CD4-positive, alpha-beta T cell treated with Interleukin-12 subunit alpha and Interleukin-12 subunit beta, for 1 hour (primary cell): ENCODE measurements at regions not wholly inside any gene's neighbourhood (a gene's known extent, or its start where the extent isn't known, plus 50 kb on each side); places are given as distances from the start of the nearest gene placed in this dataset.

Experiments used
- DNase-seq: peaks from one replicate; pipeline ENCODE4 v3.0.0-alpha.2; 2020

DNA sequence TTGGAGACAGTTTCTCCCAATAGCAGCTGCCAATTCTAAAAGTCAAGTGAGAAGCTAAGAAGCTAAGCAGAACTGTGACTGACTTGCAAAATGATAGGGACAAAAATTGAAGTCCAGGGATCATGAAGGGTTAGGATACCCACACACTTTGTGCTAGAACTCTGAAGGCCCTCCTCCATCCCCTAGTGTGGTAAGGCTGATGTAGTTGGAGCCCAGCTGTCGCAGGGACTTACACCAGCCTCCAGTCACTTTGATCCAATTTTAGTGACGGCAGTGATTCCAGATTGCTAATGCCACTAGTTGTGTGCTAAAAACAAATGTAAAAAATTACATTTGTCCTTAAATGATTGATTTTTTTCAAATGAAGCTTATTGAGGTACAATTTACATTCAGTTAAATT is 742.7 kb upstream of the ZNF608 start:
- no peak for DNase-seq

DNA sequence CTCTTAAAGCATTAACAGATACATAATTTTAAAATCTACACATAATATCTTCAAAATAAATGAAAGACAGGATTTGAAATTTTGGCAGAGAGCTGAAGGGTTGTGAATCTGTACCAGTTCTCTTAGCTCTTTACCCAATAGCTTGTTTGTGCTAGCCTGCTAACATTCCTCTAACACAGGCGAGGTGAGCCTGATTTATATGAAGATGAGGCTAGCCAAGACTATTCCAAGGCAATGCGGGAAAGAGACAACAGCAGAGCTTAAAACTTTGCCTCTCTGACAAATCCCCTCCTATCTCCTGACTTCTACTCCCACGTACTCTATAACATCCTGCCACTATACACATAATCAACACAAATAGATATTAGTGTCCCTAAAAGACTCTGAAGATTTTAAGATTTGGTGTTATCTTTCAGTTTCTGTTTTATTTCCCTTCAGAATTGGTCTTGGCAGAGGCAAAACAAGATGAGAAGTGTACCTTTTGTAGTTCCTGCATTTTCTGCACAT is 745.6 kb upstream of the ZNF608 start:
- no peak for DNase-seq

DNA sequence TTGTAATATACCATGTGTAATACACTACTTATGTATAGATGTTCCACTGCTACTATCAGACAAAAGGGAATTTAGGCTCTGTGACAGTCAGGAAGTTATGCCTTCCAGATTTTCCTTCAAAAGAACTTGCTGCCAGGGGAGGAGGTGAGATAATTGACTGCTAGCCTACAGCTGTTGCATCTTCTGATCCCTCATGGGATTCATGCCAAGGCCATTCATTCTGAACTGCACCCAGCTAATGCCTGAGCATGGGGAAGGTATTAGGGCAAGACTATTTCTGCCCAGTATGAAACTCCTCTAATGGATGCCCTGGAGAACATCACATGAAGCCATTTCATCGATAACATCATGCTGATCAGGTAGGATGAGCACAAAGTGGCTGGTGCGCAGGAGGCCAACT is 746.5 kb upstream of the ZNF608 start:
- DNase-seq = no peak

DNA sequence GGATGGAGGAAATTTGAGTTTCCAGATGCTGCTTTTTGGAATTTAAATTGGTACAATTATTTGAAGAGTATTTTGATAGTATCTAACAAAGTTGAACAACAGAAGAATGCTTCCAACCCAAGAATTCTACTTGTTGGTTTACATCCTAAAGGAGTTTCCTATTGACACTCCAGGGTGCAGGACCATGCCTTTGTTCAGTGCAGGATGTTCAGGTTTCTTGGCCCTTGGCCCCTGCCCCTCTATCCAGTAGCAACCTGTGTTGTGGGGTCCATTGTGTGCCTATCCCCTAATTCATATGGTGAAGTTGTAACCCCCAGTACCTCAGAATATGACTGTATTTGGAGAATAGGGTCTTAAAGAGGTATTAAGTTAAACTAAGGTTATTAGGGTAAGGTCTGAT is 750.0 kb upstream of the ZNF608 start:
- no peak for DNase-seq

DNA sequence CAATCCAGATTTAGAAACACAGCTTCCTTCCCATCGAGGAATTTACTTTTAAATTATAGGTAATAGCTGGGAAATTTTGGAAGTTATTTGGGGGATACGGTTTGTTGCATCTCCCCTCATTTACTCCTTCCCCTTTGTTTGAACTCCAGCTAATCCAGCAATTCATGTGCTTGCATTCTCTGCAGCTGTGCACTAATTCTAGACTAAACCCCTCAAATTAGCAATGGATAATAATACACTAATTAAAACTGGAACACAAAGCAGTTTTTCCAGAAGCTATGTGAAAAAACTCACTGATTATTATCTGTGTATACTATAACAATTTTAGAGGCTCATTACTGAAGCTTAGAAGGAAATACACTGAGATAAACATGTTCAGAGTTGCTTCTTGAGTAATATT is 751.2 kb upstream of the ZNF608 start:
- no peak for DNase-seq

DNA sequence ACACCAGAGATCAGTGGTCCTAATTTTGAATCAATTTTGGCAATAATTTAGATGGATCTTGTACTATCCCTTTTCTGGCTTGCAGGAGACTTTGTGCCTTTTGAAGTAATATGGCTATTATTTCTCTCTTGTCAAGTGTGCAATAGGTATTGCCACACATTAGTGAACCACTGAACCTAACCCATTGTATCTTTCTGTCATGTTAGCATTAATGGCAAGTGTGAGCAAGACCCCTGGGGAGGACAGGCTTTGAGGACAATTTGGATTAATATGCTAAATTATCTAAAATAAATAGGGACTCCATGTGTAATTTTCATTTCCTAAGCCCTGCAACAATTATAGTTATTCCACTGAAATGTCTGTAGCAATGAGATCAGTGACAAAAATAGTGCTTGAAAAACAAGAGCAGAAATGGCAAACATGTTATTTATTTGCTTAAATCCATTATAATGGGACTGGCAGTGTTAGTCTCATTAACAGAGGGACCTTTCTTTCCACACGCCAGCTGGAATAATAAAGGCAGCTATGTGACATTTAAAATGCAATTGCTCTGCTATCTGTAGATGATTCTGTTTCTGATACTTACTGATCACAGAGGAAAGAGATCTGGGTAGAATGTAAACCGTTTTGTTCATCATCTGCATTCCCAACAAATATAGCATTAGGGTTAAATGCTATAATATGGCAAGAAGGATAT is 753.3 kb upstream of the ZNF608 start:
- no peak for DNase-seq

DNA sequence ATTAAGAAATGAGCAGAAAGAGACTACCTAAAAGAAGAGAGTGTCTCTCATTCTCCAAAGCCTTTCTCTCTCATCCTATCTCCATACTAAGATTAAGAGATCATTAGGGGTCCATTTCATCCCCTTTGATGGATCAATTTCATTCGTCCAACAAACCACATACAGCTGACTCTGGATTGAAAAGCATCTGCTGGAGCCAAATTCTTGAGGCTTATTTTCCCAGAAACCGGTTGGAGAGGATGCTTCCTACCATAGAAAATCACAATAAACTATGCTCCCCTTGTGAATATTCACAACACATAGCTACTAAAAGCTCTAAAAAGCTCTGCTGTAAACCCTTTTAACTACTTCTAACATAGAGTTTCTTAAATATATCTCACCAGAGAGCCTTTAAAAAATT is 755.0 kb upstream of the ZNF608 start:
- DNase-seq = no peak

DNA sequence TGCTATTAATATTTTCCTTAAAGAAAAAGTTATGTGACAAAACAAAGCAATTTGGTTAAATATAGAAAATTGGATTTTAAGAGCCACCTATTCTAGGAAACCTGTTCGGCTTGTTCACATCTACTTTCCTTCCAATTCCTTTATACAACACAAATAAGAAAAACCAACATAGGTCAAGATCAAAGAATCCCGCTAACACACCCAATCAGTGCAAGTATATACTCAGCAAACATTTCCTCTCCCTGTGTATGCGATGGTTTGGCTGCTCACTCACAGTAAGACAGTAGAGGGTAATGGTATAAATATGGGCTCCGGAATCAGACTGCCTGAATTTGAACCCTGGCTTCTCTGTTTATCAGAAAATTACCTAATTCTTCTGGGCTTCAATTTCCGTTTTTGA is 757.5 kb upstream of the ZNF608 start:
- no peak for DNase-seq

DNA sequence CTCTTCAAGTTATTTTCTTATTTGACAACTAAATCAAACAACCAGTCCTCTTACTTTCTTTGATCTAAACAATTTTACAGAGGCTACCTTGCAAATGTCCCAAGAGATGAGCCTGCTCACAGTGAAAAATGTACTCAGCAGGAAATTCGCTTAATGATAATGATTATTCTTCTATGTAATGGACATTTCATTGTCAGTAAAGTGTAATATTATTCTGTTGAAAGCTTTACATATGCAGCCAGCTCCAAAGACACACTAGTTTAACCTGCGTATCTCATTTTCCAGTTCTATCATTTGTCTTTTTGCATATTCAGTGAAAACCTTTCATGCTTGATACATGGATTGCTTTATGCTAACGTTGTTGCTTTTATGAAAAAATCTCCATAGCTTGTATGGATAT is 758.7 kb upstream of the ZNF608 start:
- DNase-seq = no peak

DNA sequence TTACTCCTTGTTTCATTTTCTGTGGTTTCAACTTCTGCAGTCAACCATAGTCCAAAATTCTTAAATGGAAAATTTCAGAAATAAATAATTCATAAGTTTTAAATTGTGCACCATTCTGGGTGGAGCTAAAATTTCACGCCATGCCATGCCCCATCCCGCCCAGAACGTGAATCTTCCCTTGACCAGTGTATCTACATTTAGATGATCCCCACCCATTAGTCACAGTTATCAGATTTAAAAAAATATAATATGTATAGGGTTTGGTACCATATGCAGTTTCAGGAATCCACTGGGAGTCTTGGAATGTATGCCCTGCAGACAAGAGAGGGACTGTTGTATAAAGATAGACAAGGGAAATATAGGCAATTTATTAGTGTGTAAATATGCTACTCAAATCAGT is 759.7 kb upstream of the ZNF608 start:
- DNase-seq = no peak

DNA sequence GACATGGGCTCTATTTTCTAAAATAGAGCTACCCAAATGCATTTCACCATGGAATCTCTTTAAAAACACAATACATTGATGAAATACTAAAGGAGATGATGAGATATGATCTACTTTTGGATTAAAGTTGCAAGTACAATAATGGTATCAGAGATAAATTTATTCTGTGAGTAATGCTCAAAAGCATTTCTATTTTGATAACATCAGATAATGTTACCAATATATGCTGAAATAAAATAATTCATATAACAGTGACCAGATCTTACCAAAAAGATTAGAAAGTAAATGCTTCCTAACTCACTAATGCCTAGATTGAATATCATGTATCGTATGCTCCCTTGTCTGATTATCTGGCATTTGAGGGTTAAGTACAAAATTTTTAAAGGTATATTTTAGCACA is 761.8 kb upstream of the ZNF608 start:
- no peak for DNase-seq

DNA sequence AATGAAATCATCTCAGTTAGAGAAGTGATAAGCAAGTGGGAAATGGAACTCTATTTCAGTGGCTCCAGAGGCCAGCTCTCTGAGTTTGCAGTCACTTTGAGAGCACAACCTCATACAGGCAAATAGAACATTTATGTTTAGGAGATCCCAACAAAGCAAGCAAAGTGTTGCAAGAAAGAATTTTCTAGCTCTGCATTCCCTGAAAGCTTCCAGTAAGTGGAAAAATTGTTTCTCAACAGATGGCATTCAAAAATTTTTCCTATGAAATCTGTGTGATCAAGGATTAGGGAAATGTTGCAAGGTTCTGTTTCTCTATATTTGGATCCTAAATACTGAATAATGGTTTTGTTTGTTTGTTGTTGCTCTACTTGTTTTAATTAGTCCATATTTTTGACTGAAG is 764.2 kb upstream of the ZNF608 start:
- DNase-seq = no peak

DNA sequence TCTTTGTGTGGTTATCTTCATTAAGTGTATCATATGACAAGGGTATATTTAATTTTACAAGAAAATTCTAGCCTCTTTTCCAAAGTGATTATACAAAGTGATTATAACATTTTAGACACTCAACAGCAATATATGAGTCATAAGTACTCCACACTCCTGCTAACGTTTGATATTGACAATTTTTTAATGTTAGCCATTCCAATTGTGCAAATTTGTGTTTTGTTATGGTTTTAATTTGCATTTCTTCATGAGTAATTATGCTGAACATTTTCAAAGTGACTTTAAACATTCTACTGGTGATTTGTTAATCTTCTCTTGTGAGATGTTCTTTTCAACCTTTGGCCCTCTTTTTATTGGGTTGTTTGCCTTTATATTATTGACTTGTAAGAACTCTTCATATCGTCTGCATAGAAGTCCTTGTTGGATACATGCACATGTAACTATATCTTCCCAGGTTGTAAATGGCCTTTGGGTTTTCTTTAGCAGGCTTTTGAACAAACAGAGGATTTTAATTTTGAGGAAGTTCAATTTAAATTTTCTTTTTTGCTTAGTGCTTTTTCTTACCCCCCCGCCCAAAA is 771.6 kb upstream of the ZNF608 start:
- DNase-seq = no peak

DNA sequence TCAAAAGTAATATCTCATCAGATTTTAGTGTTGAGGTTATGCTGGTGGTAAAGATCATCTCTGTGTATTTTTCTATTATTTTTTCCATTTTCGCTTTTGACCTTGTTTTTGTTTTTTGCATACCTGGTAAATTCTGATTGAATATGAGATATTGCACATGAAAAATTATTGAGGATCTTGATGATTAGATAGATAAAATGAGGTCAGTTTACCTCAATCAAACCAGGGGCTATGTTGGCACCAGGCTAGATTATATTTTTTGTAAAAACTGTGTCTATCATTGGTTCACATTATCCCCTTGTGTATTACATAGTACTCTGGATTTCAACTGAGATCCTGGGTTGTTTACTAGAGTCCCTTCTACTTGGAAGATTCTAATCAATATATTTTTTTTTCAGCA is 774.9 kb upstream of the ZNF608 start:
- no peak for DNase-seq

DNA sequence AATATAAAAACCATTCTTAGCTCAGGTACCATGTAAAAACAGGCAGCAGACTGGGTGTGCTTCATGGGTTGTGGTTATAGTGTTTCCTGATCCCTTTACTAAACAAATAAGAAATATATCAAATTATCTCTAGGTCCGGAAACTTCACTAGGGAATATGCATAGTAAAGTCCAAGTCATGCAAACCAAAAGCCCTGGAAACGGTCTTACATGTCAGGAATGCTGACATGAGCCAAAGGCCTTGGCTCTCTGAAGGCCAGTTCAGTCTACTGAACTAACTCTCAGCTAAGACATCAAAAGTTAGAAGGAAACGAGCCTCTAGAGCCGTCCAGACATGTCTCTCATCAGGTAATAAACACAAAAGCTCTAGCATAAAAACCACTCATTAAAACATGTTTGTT is 778.9 kb upstream of the ZNF608 start:
- DNase-seq = no peak

DNA sequence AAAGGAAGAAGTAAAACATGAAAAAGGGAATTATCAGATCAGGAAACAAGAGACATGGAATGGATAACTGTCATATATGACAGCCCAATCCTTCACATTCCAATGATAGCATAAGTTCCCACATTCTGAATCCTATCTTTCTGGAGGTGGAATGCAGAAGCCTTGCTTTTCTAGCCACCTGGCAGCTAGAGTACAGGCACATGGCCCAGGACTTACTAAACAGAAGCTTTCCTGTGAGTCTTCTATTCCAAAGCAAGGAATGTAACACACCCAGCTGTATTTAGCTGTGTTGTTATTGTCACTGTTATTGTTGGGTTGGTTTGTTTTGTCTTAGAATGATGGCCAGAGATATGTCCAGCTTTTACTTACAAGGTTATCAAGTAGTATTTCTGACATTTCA is 780.5 kb upstream of the ZNF608 start:
- no peak for DNase-seq

DNA sequence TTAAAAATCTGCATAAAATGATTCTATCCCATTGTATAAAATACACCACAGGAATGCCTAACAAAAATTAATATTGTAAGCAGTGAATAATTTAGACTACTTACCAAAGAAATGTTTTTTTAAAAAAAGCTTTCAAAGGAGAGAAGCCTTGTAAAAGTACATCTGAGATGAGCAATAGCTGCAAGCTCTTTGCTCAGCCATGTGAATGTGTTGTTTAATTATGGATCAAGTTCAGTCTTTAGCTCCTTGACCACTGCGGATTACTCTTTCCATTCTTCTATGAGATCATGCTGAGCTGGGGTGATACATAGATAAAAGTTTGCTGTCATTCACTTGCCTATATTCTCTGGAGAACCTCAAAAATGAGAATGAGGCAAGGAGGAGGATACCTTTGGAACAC is 782.4 kb upstream of the ZNF608 start:
- no peak for DNase-seq

DNA sequence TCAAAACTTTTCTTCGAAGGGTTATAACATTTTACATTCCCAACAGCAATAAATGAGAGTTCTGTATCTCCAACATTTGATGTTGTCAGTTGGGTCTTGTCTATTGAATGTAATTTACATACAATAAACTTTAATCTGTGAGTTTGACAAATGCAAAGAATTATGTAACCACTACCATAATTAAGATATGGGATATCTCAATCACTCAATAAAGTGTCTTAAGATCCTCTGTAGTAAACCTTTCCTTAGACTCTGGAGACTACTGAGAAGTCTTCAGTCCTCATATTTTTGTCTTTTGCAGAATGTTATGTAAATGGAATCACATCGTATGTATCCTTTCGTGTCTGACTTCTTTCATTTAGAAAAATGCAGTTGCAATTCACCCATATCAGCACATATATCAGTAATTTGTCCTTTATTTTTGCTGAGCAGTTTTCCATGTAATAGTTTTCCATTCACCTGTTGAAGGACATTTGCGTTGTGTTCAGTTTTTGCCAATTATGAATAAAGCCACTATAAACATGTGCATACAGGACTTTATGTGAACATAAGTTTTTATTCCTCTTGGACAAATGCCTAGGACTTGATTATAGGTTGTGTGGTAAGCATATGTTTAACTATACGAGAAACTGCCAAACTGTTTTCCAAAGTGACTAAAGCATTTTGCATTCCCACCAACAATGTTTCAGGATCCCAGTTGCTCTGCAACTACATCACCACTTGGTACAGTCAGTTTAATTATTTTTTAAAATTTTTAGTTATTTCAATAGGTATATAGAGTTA is 784.6 kb upstream of the ZNF608 start:
- no peak for DNase-seq

DNA sequence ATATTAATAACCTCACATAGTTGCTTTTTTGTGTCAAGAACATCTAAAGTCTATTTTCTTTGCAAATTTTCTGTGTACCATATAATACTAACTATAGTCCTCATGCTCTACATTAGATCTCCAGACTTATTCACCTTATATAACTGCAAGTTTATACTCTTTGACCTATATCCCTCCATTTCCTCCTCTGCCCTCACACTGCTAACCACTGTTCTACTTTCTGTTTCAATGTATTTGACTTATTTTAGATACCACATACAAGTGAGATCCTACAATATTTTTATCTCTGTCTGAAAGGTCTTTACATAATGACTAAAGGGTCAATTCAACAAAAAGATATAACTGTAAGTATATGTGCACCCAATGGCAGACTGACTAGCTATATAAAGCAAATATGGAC is 789.7 kb upstream of the ZNF608 start:
- DNase-seq = no peak

DNA sequence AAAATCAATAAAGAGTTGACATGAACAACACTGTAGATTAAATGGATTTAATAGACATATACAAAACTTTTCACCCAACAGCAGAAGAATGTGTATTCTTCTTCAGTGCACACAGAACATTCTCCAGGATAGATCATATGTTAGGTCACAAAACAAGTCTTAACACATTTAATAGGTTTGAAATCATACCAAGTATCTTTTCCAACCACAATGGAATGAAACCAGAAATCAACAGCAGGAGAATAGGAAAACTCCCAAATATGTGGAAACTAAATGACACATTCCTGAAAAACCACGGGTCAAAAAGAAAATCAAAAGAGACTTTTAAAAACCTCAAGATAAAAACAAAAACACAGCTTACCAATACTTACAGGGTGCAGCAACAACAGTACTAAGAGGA is 790.1 kb upstream of the ZNF608 start:
- DNase-seq = no peak

DNA sequence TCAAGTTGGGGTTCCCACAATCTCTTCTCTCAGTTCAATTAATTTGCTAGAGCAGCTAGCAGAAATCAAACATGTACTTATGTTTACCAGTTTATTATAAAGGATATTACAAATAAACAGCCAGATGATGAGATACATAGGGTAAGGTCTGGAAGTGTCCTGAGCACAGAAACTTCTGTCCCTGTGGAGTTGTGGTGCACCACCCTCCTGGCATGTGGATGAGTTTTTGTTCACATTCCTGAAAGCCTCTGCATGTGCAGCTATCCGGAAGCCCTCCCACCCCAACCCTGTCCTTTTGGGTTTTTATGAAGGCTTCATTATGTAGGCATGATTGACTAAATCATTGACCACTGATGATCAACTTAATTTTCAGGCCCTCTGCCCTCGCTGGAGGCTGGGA is 791.2 kb upstream of the ZNF608 start:
- no peak for DNase-seq

DNA sequence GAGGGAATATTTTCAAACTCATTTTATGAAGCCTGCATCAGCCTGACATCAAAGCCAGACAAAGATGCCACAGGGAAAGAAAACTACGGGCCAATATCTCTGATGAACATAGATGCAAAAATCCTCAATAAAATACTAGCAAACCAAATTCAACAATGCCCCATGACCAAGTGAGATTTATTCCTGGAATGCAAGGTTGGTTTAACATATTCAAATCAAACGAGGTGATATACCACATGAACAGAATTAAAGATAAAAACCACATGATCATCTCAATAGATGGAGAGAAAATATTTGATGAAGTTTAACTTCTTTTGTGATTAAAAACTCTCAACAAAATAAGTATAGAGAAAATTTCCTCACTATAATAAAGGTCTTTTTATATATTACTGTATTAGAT is 792.0 kb upstream of the ZNF608 start:
- no peak for DNase-seq

DNA sequence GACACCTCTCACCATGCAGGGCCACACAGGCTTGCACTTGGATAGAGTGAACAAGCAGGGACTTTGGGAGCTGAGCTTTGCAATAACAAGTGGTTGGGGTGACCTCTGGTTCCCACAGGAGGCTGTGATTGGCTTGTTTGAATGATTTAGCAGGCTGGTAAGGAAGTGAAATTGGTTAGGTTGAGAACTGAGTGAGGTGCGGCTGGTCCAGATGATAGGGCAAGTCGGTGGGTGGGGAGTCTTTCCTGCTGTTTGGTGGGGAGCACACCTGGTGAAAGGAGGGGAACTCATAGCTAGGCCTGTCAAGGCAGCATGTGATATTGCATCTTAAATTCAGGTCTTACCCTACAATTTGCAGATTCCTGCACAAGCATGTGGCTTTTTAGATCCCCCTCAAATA is 794.6 kb upstream of the ZNF608 start:
- no peak for DNase-seq

DNA sequence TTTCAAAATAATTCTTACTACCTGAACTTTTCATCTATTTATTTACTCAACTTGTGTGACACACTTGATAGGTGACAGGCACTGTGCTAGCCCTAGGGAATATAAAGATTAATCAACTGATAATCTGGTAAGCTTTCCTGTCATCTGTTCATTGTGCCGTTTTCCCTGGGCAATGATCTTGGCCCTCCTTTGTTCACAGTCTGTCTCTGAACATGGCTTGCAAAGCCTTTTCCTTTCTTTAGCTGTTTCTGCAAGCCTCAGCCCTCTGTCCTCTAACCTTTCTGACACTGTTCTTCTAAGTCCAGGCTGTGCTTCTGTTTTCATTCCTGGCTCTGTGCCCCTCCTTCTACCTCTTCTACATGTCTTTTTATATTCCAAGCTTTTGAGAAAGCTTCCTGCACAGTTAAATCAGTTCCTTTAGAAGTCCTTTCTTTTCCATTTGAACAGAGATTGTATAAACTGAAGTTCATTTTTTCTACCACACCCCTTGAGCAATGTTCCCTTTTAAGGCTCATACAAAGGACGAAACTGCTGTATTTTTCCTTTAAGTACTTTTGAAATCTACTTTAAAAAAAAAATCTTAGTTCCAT is 803.0 kb upstream of the ZNF608 start:
- DNase-seq = no peak
